Gastrocnemius medialis (tissue), 4 donors: ENCODE measurements at regions not wholly inside any gene's neighbourhood (a gene's known extent, or its start where the extent isn't known, plus 50 kb on each side); places are given as distances from the start of the nearest gene placed in this dataset.

ENCODE experiments used
- ATAC-seq, 2 donors: fragments of 150-250 bp; one replicate each; pipeline ENCODE4 v1.9.1; 2016
- DNase-seq, 2 donors: peaks; one replicate each; pipeline ENCODE4 v3.0.0-alpha.2; 2019
- H3K27ac ChIP-seq, 4 donors: fragments of 200-600 bp; sonication (generic); 1 replicate in 1 of 4; 2 replicates in 3 of 4; pipeline ENCODE4 v1.5.1; 2016 to 2018; ENCODE audit warnings: mild to moderate bottlenecking in 2 of 4, moderate library complexity in 1 of 4
- H3K27me3 ChIP-seq, 3 donors: fragments of 200-600 bp; sonication (generic) in 2 of 3; 1 replicate in 1 of 3; 2 replicates in 2 of 3; pipeline versions ENCODE4 v1.5.1 to v1.6.0; 2016 to 2019; ENCODE audit warnings: mild to moderate bottlenecking in 1 of 3, moderate library complexity in 1 of 3
- H3K36me3 ChIP-seq, 2 donors: fragments of 200-600 bp; sonication (generic) in 1 of 2; one replicate each; pipeline ENCODE4 v1.5.1; 2017 to 2018
- H3K4me1 ChIP-seq, 2 donors: fragments of 200-600 bp; sonication (generic) in 1 of 2; one replicate each; pipeline ENCODE4 v1.5.1; 2016 to 2017; ENCODE audit warnings: mild to moderate bottlenecking in 2 of 2
- H3K4me3 ChIP-seq, 4 donors: fragments of 200-600 bp; sonication (generic) in 3 of 4; 1 replicate in 1 of 4; 2 replicates in 3 of 4; pipeline ENCODE4 v1.5.1; 2016 to 2019; ENCODE audit warnings: mild to moderate bottlenecking in 2 of 4
- H3K9me3 ChIP-seq, 3 donors: fragments of 200-600 bp; sonication (generic) in 2 of 3; 1 replicate in 1 of 3; 2 replicates in 2 of 3; pipeline ENCODE4 v1.5.1; 2016 to 2019
- CTCF ChIP-seq, 5 experiments: fragments of 450-650 bp in 3 of 5; fragments of 200-600 bp in 2 of 5; sonication (generic) in 2 of 5; IDR thresholded peaks in 4 of 5; conservative IDR thresholded peaks in 1 of 5; 1 replicate in 4 of 5; 2 replicates in 1 of 5; pipeline ENCODE4 v1.5.1; 2016 to 2019; ENCODE audit warnings: antibody characterized with exemption in 5 of 5, mild to moderate bottlenecking in 3 of 5, moderate library complexity in 3 of 5
- POLR2A ChIP-seq, 2 donors: fragments of 450-650 bp; IDR thresholded peaks; one replicate each; pipeline ENCODE4 v1.6.1; 2017; ENCODE audit warnings: antibody characterized with exemption in 2 of 2, mild to moderate bottlenecking in 2 of 2, moderate library complexity in 2 of 2
- in situ Hi-C, 4 donors: fragments of 200-750 bp; cut with MboI; loops; one replicate each; pipeline versions ENCODE4 v1.15.0 to v1.8.0; 2017; ENCODE audit warnings: low sequenced_read_pairs in 4 of 4
- intact Hi-C: fragments of 100-400 bp; cut with DNase I; formaldehyde crosslinking; loops from one replicate; pipeline ENCODE4 v1.15.1; 2023; ENCODE audit warnings: low total_unique reads

- no peaks in the 10 kb centered on the region for H3K36me3 ChIP-seq
- intact Hi-C loops = no loop called here
- no peaks in the 10 kb centered on the region for H3K27me3 ChIP-seq
- no peak overlapping the region for H3K27ac ChIP-seq
- TF ChIP-seq POLR2A (IDR thresholded peaks at IDR 0.05) (no peak), CTCF (IDR thresholded peaks at IDR 0.05 in 4 of 5, conservative IDR thresholded peaks at IDR 0.05 in 1 of 5) (no peak)
- no peaks in the 10 kb centered on the region for H3K4me1 ChIP-seq
- DNase-seq = no peak
- no peak overlapping the region for H3K4me3 ChIP-seq
- ATAC-seq = peak in 1 of 2 donors; percentile 33
- H3K9me3 ChIP-seq = no peaks in the 10 kb centered on the region
- in situ Hi-C loops = no loop called here
These were observed 694.4 kb upstream of the POU3F4 start for GRCh38 chrX:82813671-82814078.

DNA sequence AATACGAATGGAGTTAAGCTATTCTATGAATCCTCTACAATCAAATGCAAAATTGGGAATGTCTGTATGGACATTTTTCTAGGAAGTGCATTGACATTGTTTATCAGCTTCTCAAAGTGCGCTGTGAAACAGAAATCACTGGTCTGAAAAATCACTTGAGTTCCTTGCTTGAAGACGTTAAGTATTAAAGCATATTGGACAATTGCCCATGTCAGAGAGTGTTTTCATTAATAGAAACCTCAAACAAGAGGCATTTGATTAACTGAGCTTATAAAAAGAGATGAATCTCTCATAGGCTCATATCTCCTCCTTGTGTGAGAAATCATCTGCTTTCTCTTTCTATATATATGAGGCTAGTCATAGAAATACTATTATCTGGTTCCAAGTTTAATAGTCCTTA is 692.1 kb upstream of the POU3F4 start:
- intact Hi-C loops = no loop called here
- Histone ChIP-seq H3K4me1 (no peaks in the 10 kb centered on the region), H3K27me3 (no peaks in the 10 kb centered on the region), H3K27ac (no peak overlapping the region), H3K4me3 (no peak overlapping the region), H3K36me3 (no peaks in the 10 kb centered on the region), H3K9me3 (no peaks in the 10 kb centered on the region)
- DNase-seq (no peak), ATAC-seq (no peak)
- in situ Hi-C loops = no loop called here
- TF ChIP-seq CTCF (IDR thresholded peaks at IDR 0.05 in 4 of 5, conservative IDR thresholded peaks at IDR 0.05 in 1 of 5) = no peak
- TF ChIP-seq POLR2A (IDR thresholded peaks at IDR 0.05) = no peak

GRCh38 chrX:82816562-82816961 is 691.5 kb upstream of the POU3F4 start:
- intact Hi-C loops (no loop called here), in situ Hi-C loops (no loop called here)
- H3K9me3 ChIP-seq = no peaks in the 10 kb centered on the region
- H3K4me1 ChIP-seq = no peaks in the 10 kb centered on the region
- H3K4me3 ChIP-seq = no peak overlapping the region
- no peak for ATAC-seq
- TF ChIP-seq CTCF (IDR thresholded peaks at IDR 0.05 in 4 of 5, conservative IDR thresholded peaks at IDR 0.05 in 1 of 5) (no peak), POLR2A (IDR thresholded peaks at IDR 0.05) (no peak)
- no peaks in the 10 kb centered on the region for H3K27me3 ChIP-seq
- no peak for DNase-seq
- no peak overlapping the region for H3K27ac ChIP-seq
- H3K36me3 ChIP-seq = no peaks in the 10 kb centered on the region

DNA sequence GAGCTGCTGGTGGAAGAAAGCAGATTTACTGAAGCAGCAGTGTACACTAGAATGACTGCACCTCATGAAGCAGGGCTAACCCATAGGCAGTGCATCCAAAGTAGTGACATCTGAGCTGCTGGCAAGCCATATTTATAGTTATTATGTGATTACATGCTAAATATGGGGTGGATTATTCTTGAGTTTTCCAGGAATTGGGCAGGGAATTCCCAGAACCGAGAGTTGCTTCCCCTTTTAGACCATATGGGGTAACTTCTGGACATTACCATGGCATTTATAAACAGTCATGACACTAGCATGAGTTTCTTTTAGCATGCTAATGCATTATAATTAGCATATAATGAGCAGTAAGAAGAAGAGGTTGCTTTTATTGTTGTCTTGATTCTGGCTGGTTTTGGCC is 665.8 kb upstream of the POU3F4 start:
- Histone ChIP-seq H3K27me3 (no peaks in the 10 kb centered on the region), H3K4me1 (no peaks in the 10 kb centered on the region), H3K36me3 (no peaks in the 10 kb centered on the region), H3K9me3 (no peaks in the 10 kb centered on the region), H3K27ac (no peak overlapping the region), H3K4me3 (no peak overlapping the region)
- no peak for DNase-seq
- no peak for TF ChIP-seq POLR2A (IDR thresholded peaks at IDR 0.05)
- no peak for TF ChIP-seq CTCF (IDR thresholded peaks at IDR 0.05 in 4 of 5, conservative IDR thresholded peaks at IDR 0.05 in 1 of 5)
- intact Hi-C loops (no loop called here), in situ Hi-C loops (no loop called here)
- ATAC-seq = no peak

DNA sequence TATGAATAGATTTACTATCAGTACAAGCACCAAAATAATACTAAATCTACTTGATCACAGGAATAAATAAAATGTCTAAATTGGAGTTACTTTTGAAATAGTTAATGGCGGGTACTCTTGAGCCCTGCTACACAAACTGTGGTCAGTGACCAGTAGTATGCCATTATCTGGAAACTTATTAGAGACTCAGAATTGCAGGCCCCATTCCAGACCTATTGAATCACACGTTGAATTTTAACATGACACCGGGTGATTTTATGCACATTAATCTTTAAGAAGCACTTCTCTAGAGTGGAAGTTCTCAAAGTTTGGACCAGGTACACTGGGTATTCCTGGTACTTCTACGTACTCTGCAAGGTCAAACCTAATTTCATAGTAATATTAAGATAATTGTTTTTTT is 660.0 kb upstream of the POU3F4 start:
- Histone ChIP-seq H3K27me3 (no peaks in the 10 kb centered on the region), H3K36me3 (no peaks in the 10 kb centered on the region), H3K9me3 (no peaks in the 10 kb centered on the region), H3K4me1 (no peaks in the 10 kb centered on the region), H3K4me3 (no peak overlapping the region), H3K27ac (no peak overlapping the region)
- in situ Hi-C loops = no loop called here
- ATAC-seq = no peak
- no peak for DNase-seq
- intact Hi-C loops = no loop called here
- TF ChIP-seq CTCF (IDR thresholded peaks at IDR 0.05 in 4 of 5, conservative IDR thresholded peaks at IDR 0.05 in 1 of 5) (no peak), POLR2A (IDR thresholded peaks at IDR 0.05) (no peak)
